Liver (tissue), 8 donors: ENCODE measurements at regions not wholly inside any gene's neighbourhood (a gene's known extent, or its start where the extent isn't known, plus 50 kb on each side); places are given as distances from the start of the nearest gene placed in this dataset.

Source experiments
- DNase-seq: peaks from one replicate; pipeline ENCODE4 v3.0.0-alpha.2; 2017; ENCODE audit warnings: low spot score
- H3K27ac ChIP-seq, 2 donors: one replicate each; pipeline ENCODE4 v1.7.0; 2013; ENCODE audit warnings: inconsistent platforms in 2 of 2, low read length in 2 of 2, control low read depth in 1 of 2, low read depth in 1 of 2, mild to moderate bottlenecking in 1 of 2
- H3K27me3 ChIP-seq, 4 donors: one replicate each; pipeline versions ENCODE4 v1.6.1 to v1.7.0; 2013; ENCODE audit warnings: low read length in 3 of 4, inconsistent platforms in 1 of 4, mild to moderate bottlenecking in 1 of 4, moderate library complexity in 1 of 4; ENCODE audit not compliant: control insufficient read depth in 4 of 4, insufficient read depth in 4 of 4
- H3K36me3 ChIP-seq, 4 donors: one replicate each; pipeline versions ENCODE4 v1.6.1 to v1.7.0; 2013; ENCODE audit warnings: low read length in 3 of 4, mild to moderate bottlenecking in 3 of 4, low read depth in 1 of 4, moderate library complexity in 1 of 4; ENCODE audit not compliant: control insufficient read depth in 4 of 4, insufficient read depth in 3 of 4
- H3K4me1 ChIP-seq, 4 donors: one replicate each; pipeline versions ENCODE4 v1.6.1 to v1.7.0; 2013; ENCODE audit warnings: low read length in 3 of 4, mild to moderate bottlenecking in 3 of 4, moderate library complexity in 1 of 4; ENCODE audit not compliant: control insufficient read depth in 4 of 4, insufficient read depth in 4 of 4
- H3K4me3 ChIP-seq, 3 donors: one replicate each; pipeline versions ENCODE4 v1.6.1 to v1.7.0; 2013; ENCODE audit warnings: low read length in 3 of 3, control low read depth in 1 of 3, low read depth in 1 of 3, mild to moderate bottlenecking in 1 of 3
- H3K9ac ChIP-seq, 2 donors: one replicate each; pipeline ENCODE4 v1.7.0; 2013; ENCODE audit warnings: low read length in 2 of 2, mild to moderate bottlenecking in 2 of 2, moderate library complexity in 2 of 2, control low read depth in 1 of 2, low read depth in 1 of 2
- H3K9me3 ChIP-seq, 4 donors: one replicate each; pipeline versions ENCODE4 v1.6.1 to v1.7.0; 2013; ENCODE audit warnings: low read length in 3 of 4; ENCODE audit not compliant: control insufficient read depth in 4 of 4
- EGR1 ChIP-seq, 2 donors: IDR thresholded peaks; 2 replicates each; pipeline ENCODE4 v1.6.1; 2016 to 2018; ENCODE audit warnings: antibody characterized with exemption in 2 of 2, low read depth in 2 of 2
- FOXA2 ChIP-seq: IDR thresholded peaks from 2 replicates; pipeline ENCODE4 v1.6.1; 2016; ENCODE audit warnings: antibody characterized with exemption
- GABPA ChIP-seq, 2 donors: IDR thresholded peaks in 1 of 2; conservative IDR thresholded peaks in 1 of 2; 2 replicates each; pipeline ENCODE4 v1.6.1; 2016; ENCODE audit warnings: antibody characterized with exemption in 2 of 2, mild to moderate bottlenecking in 1 of 2, moderate library complexity in 1 of 2
- HNF4G ChIP-seq: IDR thresholded peaks from 2 replicates; pipeline ENCODE4 v1.6.1; 2016; ENCODE audit warnings: antibody characterized with exemption
- JUND ChIP-seq, 2 donors: IDR thresholded peaks; 2 replicates each; pipeline ENCODE4 v1.6.1; 2016; ENCODE audit warnings: antibody characterized with exemption in 2 of 2
- MAX ChIP-seq: IDR thresholded peaks from 2 replicates; pipeline ENCODE4 v1.6.1; 2016; ENCODE audit warnings: antibody characterized with exemption
- NR2F2 ChIP-seq: IDR thresholded peaks from 2 replicates; pipeline ENCODE4 v1.6.1; 2016; ENCODE audit warnings: antibody characterized with exemption
- RAD21 ChIP-seq, 2 donors: IDR thresholded peaks; 2 replicates each; pipeline ENCODE4 v1.6.1; 2016; ENCODE audit warnings: antibody characterized with exemption in 2 of 2, mild to moderate bottlenecking in 2 of 2
- RXRA ChIP-seq, 2 donors: IDR thresholded peaks; 2 replicates each; pipeline ENCODE4 v1.6.1; 2017 to 2018; ENCODE audit warnings: antibody characterized with exemption in 2 of 2, mild to moderate bottlenecking in 1 of 2
- SP1 ChIP-seq: IDR thresholded peaks from 2 replicates; pipeline ENCODE4 v1.6.1; 2018; ENCODE audit warnings: antibody characterized with exemption, mild to moderate bottlenecking
- TAF1 ChIP-seq: conservative IDR thresholded peaks from 2 replicates; pipeline ENCODE4 v1.6.1; 2016; ENCODE audit warnings: antibody characterized with exemption, mild to moderate bottlenecking
- YY1 ChIP-seq: IDR thresholded peaks from 2 replicates; pipeline ENCODE4 v1.6.1; 2016; ENCODE audit warnings: antibody characterized with exemption, mild to moderate bottlenecking
- ZBTB33 ChIP-seq: IDR thresholded peaks from 2 replicates; pipeline ENCODE4 v1.6.1; 2016; ENCODE audit warnings: antibody characterized with exemption
- WGBS: extraction: QIAGEN DNeasy Blood & Tissue Kit; methylation state at CpG from one replicate; pipeline ENCODE4 v1.1.7; 2013; 5-methylcytosine and 5-hydroxymethylcytosine counted together
- TF ChIP-seq, protein P1 (sequence below): IDR thresholded peaks from 2 replicates; pipeline ENCODE4 v1.6.1; 2016; ENCODE audit warnings: antibody characterized with exemption
- TF ChIP-seq, protein P2 (sequence below): IDR thresholded peaks from 2 replicates; pipeline ENCODE4 v1.6.1; 2016; ENCODE audit warnings: antibody characterized with exemption, mild to moderate bottlenecking
- TF ChIP-seq, protein P3 (sequence below): fragments of 150-350 bp; IDR thresholded peaks from 2 replicates; pipeline ENCODE4 v1.5.1; 2017; ENCODE audit warnings: improper control_type of control experiment, low read depth, low read length; ENCODE audit not compliant: missing input control
- donor health status: healthy.
- donor health status: healthy.
- donor health status: healthy.
- donor health status: healthy.
- donor health status: healthy.

DNA sequence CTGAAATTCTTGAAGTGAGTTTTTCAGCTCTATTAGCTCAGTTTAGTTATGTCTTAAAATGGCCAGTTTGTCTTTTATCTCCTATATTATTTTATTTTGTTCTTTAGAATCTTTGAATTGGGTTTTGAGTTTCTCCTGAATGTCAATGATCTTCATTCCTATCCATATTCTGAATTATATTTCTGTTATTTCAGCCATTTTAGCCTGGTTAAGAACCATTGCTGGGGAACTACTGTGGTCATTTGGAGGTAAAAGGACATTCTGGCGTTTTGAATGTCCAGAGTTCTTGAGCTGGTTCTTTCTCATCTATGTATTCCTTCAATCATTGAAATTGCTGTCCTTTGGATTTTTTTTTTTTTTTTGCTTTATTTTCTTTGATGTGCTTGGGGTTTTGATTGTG is 203.9 kb upstream of the HS3ST4 start (continued):
- TF ChIP-seq RXRA (IDR thresholded peaks at IDR 0.05): no peak

GRCh38 chr16:25481636-25482035 is 210.1 kb upstream of the HS3ST4 start:
- Histone ChIP-seq H3K4me3 (no peak overlapping the region), H3K27me3 (no peaks in the 10 kb centered on the region), H3K27ac (no peak overlapping the region), H3K4me1 (no peaks in the 10 kb centered on the region), H3K9ac (no peak overlapping the region), H3K9me3 (peaks cover 0 to 4% (median 2%) of the 10 kb centered on the region in 4 donors), H3K36me3 (no peaks in the 10 kb centered on the region)
- no peak for DNase-seq
- WGBS: 42% methylated on average over 1 of the region's 1 CpG
- TF ChIP-seq SP1 (no peak), ZBTB33 (no peak), GABPA (IDR thresholded peaks at IDR 0.05 in 1 of 2, conservative IDR thresholded peaks at IDR 0.05 in 1 of 2) (no peak), HNF4G (no peak), TAF1 (no peak), FOXA2 (no peak), MAX (no peak), NR2F2 (no peak), JUND (IDR thresholded peaks at IDR 0.05) (no peak), RAD21 (IDR thresholded peaks at IDR 0.05) (no peak), EGR1 (IDR thresholded peaks at IDR 0.05; ENCODE audit: low read depth in 2 of 2) (no peak), RXRA (IDR thresholded peaks at IDR 0.05) (no peak), YY1 (no peak)
- TF ChIP-seq, protein P1, sequence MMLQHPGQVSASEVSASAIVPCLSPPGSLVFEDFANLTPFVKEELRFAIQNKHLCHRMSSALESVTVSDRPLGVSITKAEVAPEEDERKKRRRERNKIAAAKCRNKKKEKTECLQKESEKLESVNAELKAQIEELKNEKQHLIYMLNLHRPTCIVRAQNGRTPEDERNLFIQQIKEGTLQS: no peak
- TF ChIP-seq, protein P2, sequence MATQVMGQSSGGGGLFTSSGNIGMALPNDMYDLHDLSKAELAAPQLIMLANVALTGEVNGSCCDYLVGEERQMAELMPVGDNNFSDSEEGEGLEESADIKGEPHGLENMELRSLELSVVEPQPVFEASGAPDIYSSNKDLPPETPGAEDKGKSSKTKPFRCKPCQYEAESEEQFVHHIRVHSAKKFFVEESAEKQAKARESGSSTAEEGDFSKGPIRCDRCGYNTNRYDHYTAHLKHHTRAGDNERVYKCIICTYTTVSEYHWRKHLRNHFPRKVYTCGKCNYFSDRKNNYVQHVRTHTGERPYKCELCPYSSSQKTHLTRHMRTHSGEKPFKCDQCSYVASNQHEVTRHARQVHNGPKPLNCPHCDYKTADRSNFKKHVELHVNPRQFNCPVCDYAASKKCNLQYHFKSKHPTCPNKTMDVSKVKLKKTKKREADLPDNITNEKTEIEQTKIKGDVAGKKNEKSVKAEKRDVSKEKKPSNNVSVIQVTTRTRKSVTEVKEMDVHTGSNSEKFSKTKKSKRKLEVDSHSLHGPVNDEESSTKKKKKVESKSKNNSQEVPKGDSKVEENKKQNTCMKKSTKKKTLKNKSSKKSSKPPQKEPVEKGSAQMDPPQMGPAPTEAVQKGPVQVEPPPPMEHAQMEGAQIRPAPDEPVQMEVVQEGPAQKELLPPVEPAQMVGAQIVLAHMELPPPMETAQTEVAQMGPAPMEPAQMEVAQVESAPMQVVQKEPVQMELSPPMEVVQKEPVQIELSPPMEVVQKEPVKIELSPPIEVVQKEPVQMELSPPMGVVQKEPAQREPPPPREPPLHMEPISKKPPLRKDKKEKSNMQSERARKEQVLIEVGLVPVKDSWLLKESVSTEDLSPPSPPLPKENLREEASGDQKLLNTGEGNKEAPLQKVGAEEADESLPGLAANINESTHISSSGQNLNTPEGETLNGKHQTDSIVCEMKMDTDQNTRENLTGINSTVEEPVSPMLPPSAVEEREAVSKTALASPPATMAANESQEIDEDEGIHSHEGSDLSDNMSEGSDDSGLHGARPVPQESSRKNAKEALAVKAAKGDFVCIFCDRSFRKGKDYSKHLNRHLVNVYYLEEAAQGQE: no peak
- TF ChIP-seq, protein P3, sequence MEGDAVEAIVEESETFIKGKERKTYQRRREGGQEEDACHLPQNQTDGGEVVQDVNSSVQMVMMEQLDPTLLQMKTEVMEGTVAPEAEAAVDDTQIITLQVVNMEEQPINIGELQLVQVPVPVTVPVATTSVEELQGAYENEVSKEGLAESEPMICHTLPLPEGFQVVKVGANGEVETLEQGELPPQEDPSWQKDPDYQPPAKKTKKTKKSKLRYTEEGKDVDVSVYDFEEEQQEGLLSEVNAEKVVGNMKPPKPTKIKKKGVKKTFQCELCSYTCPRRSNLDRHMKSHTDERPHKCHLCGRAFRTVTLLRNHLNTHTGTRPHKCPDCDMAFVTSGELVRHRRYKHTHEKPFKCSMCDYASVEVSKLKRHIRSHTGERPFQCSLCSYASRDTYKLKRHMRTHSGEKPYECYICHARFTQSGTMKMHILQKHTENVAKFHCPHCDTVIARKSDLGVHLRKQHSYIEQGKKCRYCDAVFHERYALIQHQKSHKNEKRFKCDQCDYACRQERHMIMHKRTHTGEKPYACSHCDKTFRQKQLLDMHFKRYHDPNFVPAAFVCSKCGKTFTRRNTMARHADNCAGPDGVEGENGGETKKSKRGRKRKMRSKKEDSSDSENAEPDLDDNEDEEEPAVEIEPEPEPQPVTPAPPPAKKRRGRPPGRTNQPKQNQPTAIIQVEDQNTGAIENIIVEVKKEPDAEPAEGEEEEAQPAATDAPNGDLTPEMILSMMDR: no peak
